ENCODE measurements at regions not wholly inside any gene's neighbourhood (a gene's known extent, or its start where the extent isn't known, plus 50 kb on each side); places are given as distances from the start of the nearest gene placed in this dataset.

- Histone ChIP-seq H2BK12ac (ENCODE audit: low read length) (no peak overlapping the region), H4K8ac (ENCODE audit: low read depth, low read length) (no peak overlapping the region), H3K4ac (ENCODE audit: low read length) (no peak overlapping the region), H3K9me3 (replicated peaks in 1 of 2; ENCODE audit: control insufficient read depth in 2 of 2, insufficient read depth in 1 of 2, low read depth in 1 of 2, low read length in 2 of 2) (peaks cover 2 to 3% of the 10 kb centered on the region in 2 donors), H2AFZ (ENCODE audit: low read length) (no peak overlapping the region), H2BK120ac (ENCODE audit: low read depth, low read length) (no peak overlapping the region), H3K4me1 (ENCODE audit: control insufficient read depth in 2 of 2, insufficient read depth in 1 of 2, low read depth in 1 of 2, low read length in 2 of 2) (no peaks in the 10 kb centered on the region), H3K27ac (replicated peaks; ENCODE audit: low read length) (no peak overlapping the region), H2BK5ac (ENCODE audit: low read length) (no peak overlapping the region), H3K36me3 (replicated peaks in 1 of 2; ENCODE audit: control insufficient read depth in 2 of 2, insufficient read depth in 2 of 2, low read length in 2 of 2) (no peaks in the 10 kb centered on the region), H2BK15ac (ENCODE audit: low read length) (no peak overlapping the region), H3K79me1 (ENCODE audit: low read depth, low read length) (no peaks in the 10 kb centered on the region), H3K27me3 (ENCODE audit: control insufficient read depth in 3 of 3, insufficient read depth in 3 of 3, low read depth in 1 of 3, low read length in 3 of 3) (peaks cover 0 to 8% (median 0%) of the 10 kb centered on the region in 3 experiments), H3K23ac (ENCODE audit: low read depth, low read length, poor library complexity) (no peak overlapping the region), H3K4me2 (ENCODE audit: insufficient read depth, low read length, poor library complexity, severe bottlenecking) (no peak overlapping the region), H3K18ac (ENCODE audit: low read length) (no peak overlapping the region), H3K4me3 (ENCODE audit: low read length in 2 of 2) (no peak overlapping the region), H4K91ac (ENCODE audit: low read depth, low read length, poor library complexity) (no peak overlapping the region), H2AK5ac (ENCODE audit: low read depth, low read length) (no peak overlapping the region), H3K9ac (ENCODE audit: low read depth, low read length, poor library complexity) (no peak overlapping the region), H3K14ac (ENCODE audit: low read length) (no peak overlapping the region)
- no CpG with 5 or more reads among the region's 12 CpGs for WGBS, 2 donors (ENCODE audit: extremely low coverage in 2 of 2, insufficient read length in 2 of 2, insufficient replicate concordance in 1 of 2)
- DNase-seq (ENCODE audit: low spot score): no peak
Measured at GRCh38 chr1:112779665-112780526, 64.8 kb upstream of the PPM1J start.

GRCh38 chr1:112778137-112778536, 63.0 kb upstream of the PPM1J start:
- no peak overlapping the region for H2BK5ac ChIP-seq (ENCODE audit: low read length)
- no CpG with 5 or more reads among the region's 1 CpG for WGBS, 2 donors (ENCODE audit: extremely low coverage in 2 of 2, insufficient read length in 2 of 2, insufficient replicate concordance in 1 of 2)
- peaks cover 2% of the 10 kb centered on the region in 2 donors for H3K9me3 ChIP-seq (replicated peaks in 1 of 2; ENCODE audit: control insufficient read depth in 2 of 2, insufficient read depth in 1 of 2, low read depth in 1 of 2, low read length in 2 of 2)
- no peak overlapping the region for H2AK5ac ChIP-seq (ENCODE audit: low read depth, low read length)
- no peaks in the 10 kb centered on the region for H3K4me1 ChIP-seq (ENCODE audit: control insufficient read depth in 2 of 2, insufficient read depth in 1 of 2, low read depth in 1 of 2, low read length in 2 of 2)
- no peak overlapping the region for H3K23ac ChIP-seq (ENCODE audit: low read depth, low read length, poor library complexity)
- H2AFZ ChIP-seq (ENCODE audit: low read length): no peak overlapping the region
- H3K9ac ChIP-seq (ENCODE audit: low read depth, low read length, poor library complexity): no peak overlapping the region
- H2BK120ac ChIP-seq (ENCODE audit: low read depth, low read length): no peak overlapping the region
- no peak overlapping the region for H3K14ac ChIP-seq (ENCODE audit: low read length)
- no peak overlapping the region for H3K4me2 ChIP-seq (ENCODE audit: insufficient read depth, low read length, poor library complexity, severe bottlenecking)
- H4K91ac ChIP-seq (ENCODE audit: low read depth, low read length, poor library complexity): no peak overlapping the region
- no peak overlapping the region for H3K4me3 ChIP-seq (ENCODE audit: low read length in 2 of 2)
- no peak overlapping the region for H3K27ac ChIP-seq (replicated peaks; ENCODE audit: low read length)
- no peak overlapping the region for H2BK12ac ChIP-seq (ENCODE audit: low read length)
- no peak overlapping the region for H4K8ac ChIP-seq (ENCODE audit: low read depth, low read length)
- no peak for DNase-seq (ENCODE audit: low spot score)
- no peak overlapping the region for H3K4ac ChIP-seq (ENCODE audit: low read length)
- peaks cover 0 to 8% (median 0%) of the 10 kb centered on the region in 3 experiments for H3K27me3 ChIP-seq (ENCODE audit: control insufficient read depth in 3 of 3, insufficient read depth in 3 of 3, low read depth in 1 of 3, low read length in 3 of 3)
- H2BK15ac ChIP-seq (ENCODE audit: low read length): no peak overlapping the region
- no peaks in the 10 kb centered on the region for H3K36me3 ChIP-seq (replicated peaks in 1 of 2; ENCODE audit: control insufficient read depth in 2 of 2, insufficient read depth in 2 of 2, low read length in 2 of 2)
- no peaks in the 10 kb centered on the region for H3K79me1 ChIP-seq (ENCODE audit: low read depth, low read length)
- H3K18ac ChIP-seq (ENCODE audit: low read length): no peak overlapping the region

GRCh38 chr1:112776688-112777087, 61.6 kb upstream of the PPM1J start:
- DNase-seq (ENCODE audit: low spot score): no peak
- Histone ChIP-seq H3K9ac (ENCODE audit: low read depth, low read length, poor library complexity) (no peak overlapping the region), H3K18ac (ENCODE audit: low read length) (no peak overlapping the region), H3K9me3 (replicated peaks in 1 of 2; ENCODE audit: control insufficient read depth in 2 of 2, insufficient read depth in 1 of 2, low read depth in 1 of 2, low read length in 2 of 2) (peaks cover 0 to 3% of the 10 kb centered on the region in 2 donors), H3K23ac (ENCODE audit: low read depth, low read length, poor library complexity) (no peak overlapping the region), H3K4me3 (ENCODE audit: low read length in 2 of 2) (no peak overlapping the region), H3K27me3 (ENCODE audit: control insufficient read depth in 3 of 3, insufficient read depth in 3 of 3, low read depth in 1 of 3, low read length in 3 of 3) (peaks cover 0 to 8% (median 0%) of the 10 kb centered on the region in 3 experiments), H2BK15ac (ENCODE audit: low read length) (no peak overlapping the region), H3K36me3 (replicated peaks in 1 of 2; ENCODE audit: control insufficient read depth in 2 of 2, insufficient read depth in 2 of 2, low read length in 2 of 2) (no peaks in the 10 kb centered on the region), H3K4me2 (ENCODE audit: insufficient read depth, low read length, poor library complexity, severe bottlenecking) (no peak overlapping the region), H4K8ac (ENCODE audit: low read depth, low read length) (no peak overlapping the region), H2BK12ac (ENCODE audit: low read length) (no peak overlapping the region), H3K4ac (ENCODE audit: low read length) (no peak overlapping the region), H3K79me1 (ENCODE audit: low read depth, low read length) (no peaks in the 10 kb centered on the region), H2AK5ac (ENCODE audit: low read depth, low read length) (no peak overlapping the region), H3K27ac (replicated peaks; ENCODE audit: low read length) (no peak overlapping the region), H3K14ac (ENCODE audit: low read length) (no peak overlapping the region), H2AFZ (ENCODE audit: low read length) (no peak overlapping the region), H4K91ac (ENCODE audit: low read depth, low read length, poor library complexity) (no peak overlapping the region), H3K4me1 (ENCODE audit: control insufficient read depth in 2 of 2, insufficient read depth in 1 of 2, low read depth in 1 of 2, low read length in 2 of 2) (no peaks in the 10 kb centered on the region), H2BK5ac (ENCODE audit: low read length) (no peak overlapping the region), H2BK120ac (ENCODE audit: low read depth, low read length) (no peak overlapping the region)
- WGBS, 2 donors (ENCODE audit: extremely low coverage in 2 of 2, insufficient read length in 2 of 2, insufficient replicate concordance in 1 of 2): no CpG with 5 or more reads among the region's 3 CpGs

- Histone ChIP-seq H2BK12ac (ENCODE audit: low read length) (no peak overlapping the region), H3K27ac (replicated peaks; ENCODE audit: low read length) (no peak overlapping the region), H3K36me3 (replicated peaks in 1 of 2; ENCODE audit: control insufficient read depth in 2 of 2, insufficient read depth in 2 of 2, low read length in 2 of 2) (no peaks in the 10 kb centered on the region), H3K79me1 (ENCODE audit: low read depth, low read length) (no peaks in the 10 kb centered on the region), H3K9me3 (replicated peaks in 1 of 2; ENCODE audit: control insufficient read depth in 2 of 2, insufficient read depth in 1 of 2, low read depth in 1 of 2, low read length in 2 of 2) (peaks cover 0 to 3% of the 10 kb centered on the region in 2 donors), H3K9ac (ENCODE audit: low read depth, low read length, poor library complexity) (no peak overlapping the region), H2AFZ (ENCODE audit: low read length) (no peak overlapping the region), H3K18ac (ENCODE audit: low read length) (no peak overlapping the region), H3K4me1 (ENCODE audit: control insufficient read depth in 2 of 2, insufficient read depth in 1 of 2, low read depth in 1 of 2, low read length in 2 of 2) (no peaks in the 10 kb centered on the region), H3K23ac (ENCODE audit: low read depth, low read length, poor library complexity) (no peak overlapping the region), H3K27me3 (ENCODE audit: control insufficient read depth in 3 of 3, insufficient read depth in 3 of 3, low read depth in 1 of 3, low read length in 3 of 3) (no peaks in the 10 kb centered on the region), H2BK120ac (ENCODE audit: low read depth, low read length) (no peak overlapping the region), H4K8ac (ENCODE audit: low read depth, low read length) (no peak overlapping the region), H2AK5ac (ENCODE audit: low read depth, low read length) (no peak overlapping the region), H3K14ac (ENCODE audit: low read length) (no peak overlapping the region), H3K4me2 (ENCODE audit: insufficient read depth, low read length, poor library complexity, severe bottlenecking) (no peak overlapping the region), H3K4me3 (ENCODE audit: low read length in 2 of 2) (no peak overlapping the region), H3K4ac (ENCODE audit: low read length) (no peak overlapping the region), H4K91ac (ENCODE audit: low read depth, low read length, poor library complexity) (no peak overlapping the region), H2BK5ac (ENCODE audit: low read length) (no peak overlapping the region), H2BK15ac (ENCODE audit: low read length) (no peak overlapping the region)
- DNase-seq (ENCODE audit: low spot score): no peak
- no CpG with 5 or more reads among the region's 4 CpGs for WGBS, 2 donors (ENCODE audit: extremely low coverage in 2 of 2, insufficient read length in 2 of 2, insufficient replicate concordance in 1 of 2)
Measured at GRCh38 chr1:112772781-112773180, 57.6 kb upstream of the PPM1J start.
